HG03095 (cell line): ENCODE measurements at regions not wholly inside any gene's neighbourhood (a gene's known extent, or its start where the extent isn't known, plus 50 kb on each side); places are given as distances from the start of the nearest gene placed in this dataset.
"Not testable (repeated sequence)": the region's sequence is repeated elsewhere in the genome, so short reads cannot be mapped to it uniquely, and the experiment has no call there.

Experiments
- ATAC-seq: cut with Tn5 transposase; IDR thresholded peaks from one replicate; pipeline ENCODE4 v1.9.1; 2021; ENCODE audit warnings: moderate library complexity; ENCODE audit not compliant: unreplicated experiment

GRCh38 chr12:67028529-67028928 is 240.6 kb upstream of the CAND1 start:
- ATAC-seq, result no peak

GRCh38 chr12:67034110-67034879 is 234.9 kb upstream of the CAND1 start:
- ATAC-seq, result no peak

GRCh38 chr12:67035121-67035520 is 234.0 kb upstream of the CAND1 start:
- no peak for ATAC-seq

GRCh38 chr12:67038486-67038885 is 230.7 kb upstream of the CAND1 start:
- no peak for ATAC-seq

GRCh38 chr12:67039995-67040860 is 228.9 kb upstream of the CAND1 start:
- no peak for ATAC-seq

GRCh38 chr12:67040861-67041137 is 228.4 kb upstream of the CAND1 start:
- no peak for ATAC-seq

GRCh38 chr12:67042697-67043131 is 226.4 kb upstream of the CAND1 start:
- ATAC-seq, result no peak

- ATAC-seq, result no peak
Observed at GRCh38 chr12:67043771-67044170, 225.4 kb upstream of the CAND1 start.

- ATAC-seq, result no peak
Observed at GRCh38 chr12:67045650-67046049, 223.5 kb upstream of the CAND1 start.

GRCh38 chr12:67046062-67046461 is 223.1 kb upstream of the CAND1 start:
- ATAC-seq, result no peak

GRCh38 chr12:67047634-67048033 is 221.5 kb upstream of the CAND1 start:
- no peak for ATAC-seq

- no peak for ATAC-seq
Observed at GRCh38 chr12:67048371-67048770, 220.8 kb upstream of the CAND1 start.

- not testable (repeated sequence) for ATAC-seq
Observed at GRCh38 chr12:67049199-67049598, 220.0 kb upstream of the CAND1 start.

- no peak for ATAC-seq
Observed at GRCh38 chr12:67052981-67053380, 216.2 kb upstream of the CAND1 start.

- ATAC-seq, result no peak
Observed at GRCh38 chr12:67056329-67056728, 212.8 kb upstream of the CAND1 start.

- ATAC-seq, result no peak
Observed at GRCh38 chr12:67057072-67057471, 212.1 kb upstream of the CAND1 start.

GRCh38 chr12:67062193-67062592 is 207.0 kb upstream of the CAND1 start:
- no peak for ATAC-seq

GRCh38 chr12:67067453-67068203 is 201.5 kb upstream of the CAND1 start:
- ATAC-seq, result no peak

- no peak for ATAC-seq
Observed at GRCh38 chr12:67068204-67068731, 200.9 kb upstream of the CAND1 start.

GRCh38 chr12:67068761-67069450 is 200.3 kb upstream of the CAND1 start:
- peak; percentile 62 for ATAC-seq
